HUES6 (cell line): ENCODE measurements at regions not wholly inside any gene's neighbourhood (a gene's known extent, or its start where the extent isn't known, plus 50 kb on each side); places are given as distances from the start of the nearest gene placed in this dataset.

Source experiments
- H3K27ac ChIP-seq: 2 replicates; pipeline ENCODE4 v1.7.0; 2013; ENCODE audit warnings: low read depth, mild to moderate bottlenecking, low read length, inconsistent platforms
- H3K27me3 ChIP-seq: 2 replicates; pipeline ENCODE4 v1.6.1; 2013; ENCODE audit warnings: low read length; ENCODE audit not compliant: control insufficient read depth, insufficient read depth
- H3K36me3 ChIP-seq: 2 replicates; pipeline ENCODE4 v1.6.1; 2013; ENCODE audit warnings: low read length; ENCODE audit not compliant: control insufficient read depth, insufficient read depth
- H3K4me1 ChIP-seq: 2 replicates; pipeline ENCODE4 v1.6.1; 2013; ENCODE audit warnings: low read length; ENCODE audit not compliant: control insufficient read depth, insufficient read depth
- H3K4me3 ChIP-seq: 2 replicates; pipeline ENCODE4 v1.5.1; 2013; ENCODE audit warnings: low read depth, low read length
- H3K9ac ChIP-seq: one replicate; pipeline ENCODE4 v1.6.1; 2013; ENCODE audit warnings: mild to moderate bottlenecking, low read length
- H3K9me3 ChIP-seq: 2 replicates; pipeline ENCODE4 v1.6.1; 2013; ENCODE audit warnings: low read depth, low read length; ENCODE audit not compliant: control insufficient read depth, insufficient read depth

DNA sequence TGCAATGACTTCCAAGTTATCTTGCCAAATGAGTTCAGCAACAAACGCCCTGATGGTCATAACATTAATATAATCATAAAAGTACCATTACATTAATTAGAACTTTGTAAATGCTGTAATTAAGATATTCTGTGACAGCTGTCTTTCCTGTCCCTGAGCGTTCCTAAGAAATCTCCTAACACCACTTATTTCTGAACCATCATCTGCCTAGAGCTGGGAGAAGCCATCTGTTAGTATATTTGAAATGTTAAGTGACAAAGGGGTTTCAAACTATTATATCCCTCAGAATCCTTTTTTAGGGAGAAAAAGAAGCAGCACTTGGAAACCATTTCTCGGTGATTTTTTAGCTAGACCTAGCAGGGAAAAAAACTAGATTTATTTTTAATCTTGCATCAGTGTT is 657.5 kb downstream of the FAM181B start:
- Histone ChIP-seq H3K4me3 (no peak overlapping the region), H3K4me1 (peaks cover 13% of the 10 kb centered on the region)

DNA sequence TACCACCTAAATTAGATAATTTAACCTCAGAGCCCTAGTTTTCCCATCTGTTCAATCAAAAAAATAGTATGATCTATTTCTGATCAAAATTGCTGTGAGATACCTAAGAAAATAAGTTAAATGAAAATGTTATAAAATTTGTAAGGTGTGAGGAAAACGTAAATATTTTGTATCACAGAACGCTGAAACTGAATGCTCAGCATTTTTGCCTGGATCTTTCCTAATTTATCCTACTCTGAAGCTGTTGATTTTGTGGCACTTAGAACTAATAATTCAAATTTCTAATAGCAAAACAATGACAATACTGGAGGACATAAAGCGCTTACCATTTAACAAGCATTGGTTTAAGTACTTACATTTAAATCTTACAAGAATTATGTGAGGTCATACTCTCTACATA is 674.2 kb downstream of the FAM181B start:
- Histone ChIP-seq H3K4me1 (no peaks in the 10 kb centered on the region), H3K27ac (no peak overlapping the region), H3K9ac (no peak overlapping the region), H3K4me3 (no peak overlapping the region), H3K27me3 (no peaks in the 10 kb centered on the region), H3K9me3 (no peaks in the 10 kb centered on the region), H3K36me3 (no peaks in the 10 kb centered on the region)

More for the DNA sequence above, 657.5 kb downstream of the FAM181B start:
- H3K27ac ChIP-seq: no peak overlapping the region
- no peak overlapping the region for H3K9ac ChIP-seq
- no peaks in the 10 kb centered on the region for H3K27me3 ChIP-seq
- H3K9me3 ChIP-seq: no peaks in the 10 kb centered on the region
- H3K36me3 ChIP-seq: no peaks in the 10 kb centered on the region

DNA sequence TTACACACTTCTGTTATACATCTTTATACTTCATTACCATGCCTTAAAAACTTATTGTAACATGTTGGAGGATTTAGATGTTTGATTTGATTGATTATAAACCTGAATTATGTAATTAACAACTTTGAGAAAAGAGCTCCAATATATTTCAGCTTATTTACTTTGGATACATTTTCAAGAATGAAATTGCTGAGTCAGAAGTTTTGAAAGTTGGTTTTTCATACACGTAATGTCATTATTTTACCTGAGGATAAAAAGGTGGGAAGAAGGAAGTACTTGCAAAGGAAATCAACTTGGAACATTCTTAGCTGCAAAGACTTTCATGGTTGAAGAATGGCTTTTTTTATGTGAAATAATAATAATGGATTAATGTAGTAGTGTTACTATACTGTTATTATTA is 677.2 kb downstream of the FAM181B start:
- Histone ChIP-seq H3K9ac (no peak overlapping the region), H3K27me3 (no peaks in the 10 kb centered on the region), H3K4me1 (no peaks in the 10 kb centered on the region), H3K4me3 (no peak overlapping the region), H3K36me3 (no peaks in the 10 kb centered on the region), H3K27ac (no peak overlapping the region), H3K9me3 (no peaks in the 10 kb centered on the region)

DNA sequence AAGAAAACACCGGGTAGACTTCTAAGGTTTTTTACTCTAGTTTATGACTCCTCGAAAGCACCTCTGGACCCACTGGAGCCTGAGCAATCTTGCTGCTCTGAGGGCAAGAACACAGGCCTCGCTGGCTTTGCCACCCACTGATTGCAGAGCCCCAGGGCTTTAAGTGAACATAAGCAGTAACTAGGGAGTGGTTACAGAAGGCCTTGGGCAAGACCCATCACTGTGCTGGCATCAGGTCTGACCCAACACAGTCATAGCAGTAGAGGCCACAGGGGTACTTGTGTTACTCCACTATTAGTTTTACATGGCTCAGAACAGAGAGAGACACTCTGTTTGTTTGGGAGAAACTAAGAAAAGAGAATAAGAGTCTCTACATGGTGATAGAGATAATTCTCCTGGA is 684.5 kb downstream of the FAM181B start:
- H3K36me3 ChIP-seq: no peaks in the 10 kb centered on the region
- H3K4me1 ChIP-seq: no peaks in the 10 kb centered on the region
- H3K9ac ChIP-seq: no peak overlapping the region
- no peak overlapping the region for H3K4me3 ChIP-seq
- no peaks in the 10 kb centered on the region for H3K27me3 ChIP-seq
- H3K27ac ChIP-seq: no peak overlapping the region
- H3K9me3 ChIP-seq: peaks cover 9% of the 10 kb centered on the region; the same call in 1 of the 2 replicates

DNA sequence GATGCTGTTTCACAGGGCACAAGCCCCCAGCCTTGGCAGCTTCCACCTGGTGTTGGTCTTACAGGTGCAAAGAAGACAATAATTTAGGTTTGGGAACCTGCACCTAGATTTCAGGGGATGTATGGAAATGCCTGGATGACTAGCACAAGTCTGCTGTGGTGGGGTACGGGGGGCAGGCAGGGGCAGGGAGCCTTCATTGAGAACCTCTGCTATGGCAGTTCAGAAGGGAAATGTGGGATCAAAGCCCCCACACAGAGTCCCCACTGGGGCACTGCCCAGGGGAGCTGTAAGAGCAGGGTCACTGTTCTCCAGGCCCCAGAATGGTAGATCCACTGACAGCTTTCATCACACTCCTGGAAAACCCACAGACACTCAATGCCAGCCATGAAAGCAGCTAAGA is 686.5 kb downstream of the FAM181B start:
- H3K27me3 ChIP-seq: no peaks in the 10 kb centered on the region
- H3K9ac ChIP-seq: no peak overlapping the region
- H3K4me3 ChIP-seq: no peak overlapping the region
- peaks cover 9% of the 10 kb centered on the region; the same call in 1 of the 2 replicates for H3K9me3 ChIP-seq
- H3K4me1 ChIP-seq: no peaks in the 10 kb centered on the region
- H3K27ac ChIP-seq: no peak overlapping the region
- H3K36me3 ChIP-seq: no peaks in the 10 kb centered on the region

DNA sequence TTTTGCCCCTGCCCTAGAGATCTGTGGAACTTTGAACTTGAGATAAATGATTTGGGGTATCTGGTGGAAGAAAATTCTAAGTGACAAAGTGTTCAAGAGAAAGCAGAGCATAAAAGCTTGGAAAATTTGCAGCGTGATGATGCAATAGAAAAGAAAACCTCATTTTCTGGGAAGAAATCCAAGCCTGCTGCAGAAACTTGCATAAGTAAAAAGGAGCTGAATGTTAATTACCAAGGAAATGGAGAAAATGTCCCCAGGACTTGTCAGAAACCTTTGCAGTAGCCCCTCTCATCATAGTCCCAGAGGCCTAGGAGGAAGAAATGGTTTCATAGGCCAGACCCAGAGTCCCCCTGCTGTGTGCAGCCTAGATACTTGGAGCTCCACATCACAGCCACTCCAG is 686.9 kb downstream of the FAM181B start:
- H3K4me1 ChIP-seq: no peaks in the 10 kb centered on the region
- no peaks in the 10 kb centered on the region for H3K27me3 ChIP-seq
- peaks cover 9% of the 10 kb centered on the region; the same call in 1 of the 2 replicates for H3K9me3 ChIP-seq
- H3K9ac ChIP-seq: no peak overlapping the region
- no peak overlapping the region for H3K4me3 ChIP-seq
- no peak overlapping the region for H3K27ac ChIP-seq
- no peaks in the 10 kb centered on the region for H3K36me3 ChIP-seq

DNA sequence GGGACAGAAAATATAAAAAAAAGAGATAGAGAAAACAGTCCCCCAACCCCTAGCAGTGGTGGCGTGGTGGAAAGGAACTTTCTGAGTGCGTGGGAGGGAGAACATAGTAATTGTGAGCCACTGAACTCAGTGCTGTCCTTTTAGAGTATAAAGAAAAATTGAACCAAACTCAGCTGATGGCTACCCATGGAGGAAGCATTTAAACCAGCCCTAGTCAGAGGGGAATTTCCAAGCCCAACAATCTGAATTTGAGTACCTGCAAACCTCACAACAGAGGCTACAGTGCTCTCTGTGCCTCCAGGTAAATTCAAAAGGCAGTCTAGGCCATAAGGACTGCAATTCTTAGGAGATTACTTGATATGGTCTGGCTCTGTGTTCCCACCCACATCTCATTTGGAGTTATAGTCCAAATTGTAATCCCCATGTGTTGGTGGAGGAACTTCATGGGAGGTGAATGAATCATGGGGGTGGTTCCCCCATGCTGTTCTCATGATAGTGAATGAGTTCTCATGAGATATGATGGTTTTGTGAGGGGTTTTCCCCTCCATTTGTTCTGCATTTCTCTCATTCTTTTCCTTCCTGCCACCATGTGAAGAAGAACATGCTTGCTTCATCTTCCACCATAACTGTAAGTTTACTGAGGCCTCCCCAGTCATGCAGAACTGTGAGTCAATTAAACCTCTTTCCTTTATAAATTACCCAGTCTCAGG is 687.8 kb downstream of the FAM181B start:
- Histone ChIP-seq H3K27me3 (no peaks in the 10 kb centered on the region), H3K27ac (no peak overlapping the region), H3K4me3 (no peak overlapping the region), H3K9me3 (peaks cover 9% of the 10 kb centered on the region; the same call in 1 of the 2 replicates), H3K36me3 (no peaks in the 10 kb centered on the region), H3K9ac (no peak overlapping the region), H3K4me1 (no peaks in the 10 kb centered on the region)

DNA sequence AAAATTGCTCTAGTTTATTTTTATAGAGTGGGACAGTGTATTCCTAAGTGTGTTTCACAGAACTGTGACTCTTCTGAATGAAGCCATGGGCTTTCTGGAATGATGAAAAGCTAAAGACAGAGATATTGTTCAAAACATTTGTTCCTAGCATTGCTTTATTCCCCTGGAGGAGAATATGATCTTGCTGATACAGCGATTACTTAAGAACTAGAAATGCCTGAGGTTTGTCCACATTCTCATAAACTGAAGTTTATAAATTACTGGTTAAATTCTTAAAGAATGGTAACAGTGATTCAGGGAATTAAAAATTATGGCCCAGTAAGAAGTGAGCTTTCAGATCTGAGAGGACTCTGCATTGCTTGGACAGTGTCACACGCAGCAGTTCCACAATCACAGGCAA is 690.3 kb downstream of the FAM181B start:
- Histone ChIP-seq H3K4me1 (no peaks in the 10 kb centered on the region), H3K9me3 (peaks cover 9% of the 10 kb centered on the region; the same call in 1 of the 2 replicates), H3K4me3 (no peak overlapping the region), H3K27ac (no peak overlapping the region), H3K9ac (no peak overlapping the region), H3K36me3 (no peaks in the 10 kb centered on the region), H3K27me3 (no peaks in the 10 kb centered on the region)

DNA sequence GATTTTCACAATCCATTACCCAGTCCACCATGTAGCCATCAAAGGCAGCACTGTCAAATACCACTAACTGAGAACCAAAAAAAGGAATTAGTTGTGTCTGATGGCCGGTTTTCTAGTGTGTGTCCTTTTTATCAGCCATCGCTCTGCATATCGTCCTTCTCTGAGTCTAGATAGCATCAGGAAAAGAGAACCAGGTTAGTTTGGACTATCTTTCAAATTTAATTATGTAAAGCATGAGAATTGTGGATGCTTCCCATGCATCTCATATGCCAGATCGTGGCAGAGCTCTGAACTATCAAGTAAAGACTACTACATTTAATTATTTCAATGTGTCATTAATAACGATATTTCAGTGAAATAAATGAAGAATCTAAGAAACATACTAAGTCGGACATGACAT is 691.9 kb downstream of the FAM181B start:
- no peak overlapping the region for H3K27ac ChIP-seq
- H3K4me3 ChIP-seq: no peak overlapping the region
- no peaks in the 10 kb centered on the region for H3K36me3 ChIP-seq
- H3K27me3 ChIP-seq: no peaks in the 10 kb centered on the region
- no peaks in the 10 kb centered on the region for H3K4me1 ChIP-seq
- H3K9ac ChIP-seq: no peak overlapping the region
- peaks cover 9% of the 10 kb centered on the region; the same call in 1 of the 2 replicates for H3K9me3 ChIP-seq

DNA sequence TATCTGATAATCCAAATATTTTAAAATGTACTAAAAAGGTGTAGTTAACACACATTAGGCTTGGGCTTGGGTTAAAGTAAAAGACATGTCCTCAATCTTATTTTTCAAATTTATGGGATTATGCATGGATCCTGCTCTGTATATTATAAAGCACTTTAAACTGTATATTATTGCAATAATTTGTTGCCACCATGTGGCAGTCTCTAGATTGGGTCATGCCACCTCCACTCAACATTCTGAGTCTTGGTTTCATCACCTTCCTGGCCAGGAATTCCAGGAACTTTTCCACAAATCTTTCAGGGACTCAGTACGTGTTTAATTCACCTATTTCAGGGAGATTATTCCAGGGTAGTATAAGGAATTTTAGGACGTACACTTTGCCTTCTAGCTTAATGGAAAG is 695.5 kb downstream of the FAM181B start:
- Histone ChIP-seq H3K27me3 (no peaks in the 10 kb centered on the region), H3K36me3 (no peaks in the 10 kb centered on the region), H3K4me3 (no peak overlapping the region), H3K27ac (no peak overlapping the region), H3K4me1 (no peaks in the 10 kb centered on the region), H3K9me3 (no peaks in the 10 kb centered on the region), H3K9ac (no peak overlapping the region)

DNA sequence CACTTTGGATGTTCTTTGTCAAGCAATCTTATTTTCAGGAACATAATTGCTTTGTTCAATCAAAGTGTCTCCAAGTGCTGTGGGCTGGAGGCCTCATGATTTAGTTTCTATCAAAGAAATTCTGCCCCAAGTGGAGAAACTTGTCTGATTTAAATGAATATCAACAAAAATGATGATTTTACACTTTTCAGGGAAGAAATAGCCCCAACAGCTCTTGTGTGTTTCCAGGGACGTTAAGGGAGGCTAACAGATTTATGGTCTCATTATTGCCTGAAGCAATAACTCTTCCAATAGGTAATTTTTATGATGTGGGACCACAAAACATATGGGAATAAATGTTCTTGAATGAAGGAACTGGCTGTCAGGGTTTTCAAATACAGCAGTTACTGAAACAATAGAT is 699.1 kb downstream of the FAM181B start:
- Histone ChIP-seq H3K36me3 (peaks cover 2% of the 10 kb centered on the region; the same call in 1 of the 2 replicates), H3K4me1 (peaks cover 17% of the 10 kb centered on the region; the same call in 1 of the 2 replicates), H3K27ac (no peak overlapping the region), H3K9ac (no peak overlapping the region), H3K9me3 (no peaks in the 10 kb centered on the region), H3K27me3 (no peaks in the 10 kb centered on the region), H3K4me3 (no peak overlapping the region)
